Suppressor macrophage treated with lipopolysaccharide for 4 hours (primary cell): ENCODE measurements at regions not wholly inside any gene's neighbourhood (a gene's known extent, or its start where the extent isn't known, plus 50 kb on each side); places are given as distances from the start of the nearest gene placed in this dataset.
A peak's percentile ranks its signal among the peaks of the same experiment; 100 is the strongest.
"Not testable (repeated sequence)": the region's sequence is repeated elsewhere in the genome, so short reads cannot be mapped to it uniquely, and the experiment has no call there.

Source experiments
- DNase-seq: peaks from one replicate; pipeline ENCODE4 v3.0.0-alpha.2; 2020

DNA sequence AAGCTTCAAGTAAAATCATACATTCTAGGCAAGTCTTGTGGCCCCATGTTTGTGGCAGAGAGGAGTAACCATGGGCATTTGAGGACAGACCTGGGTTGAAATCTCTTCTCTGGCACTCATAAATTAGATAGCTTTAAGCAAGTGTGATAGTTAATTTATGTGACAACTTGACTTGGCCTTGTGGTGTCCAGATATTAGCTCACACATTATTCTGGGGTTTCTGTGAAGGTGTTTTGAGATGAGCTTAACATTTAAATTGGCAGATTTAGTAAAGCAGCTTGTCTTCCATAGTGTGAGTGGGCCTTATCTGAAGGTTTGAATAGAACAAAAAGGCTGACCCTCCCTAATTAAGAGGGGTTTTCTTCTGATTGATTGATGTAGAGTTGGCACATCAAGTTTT, 161.4 kb upstream of the SPRY2 start:
- no peak for DNase-seq

DNA sequence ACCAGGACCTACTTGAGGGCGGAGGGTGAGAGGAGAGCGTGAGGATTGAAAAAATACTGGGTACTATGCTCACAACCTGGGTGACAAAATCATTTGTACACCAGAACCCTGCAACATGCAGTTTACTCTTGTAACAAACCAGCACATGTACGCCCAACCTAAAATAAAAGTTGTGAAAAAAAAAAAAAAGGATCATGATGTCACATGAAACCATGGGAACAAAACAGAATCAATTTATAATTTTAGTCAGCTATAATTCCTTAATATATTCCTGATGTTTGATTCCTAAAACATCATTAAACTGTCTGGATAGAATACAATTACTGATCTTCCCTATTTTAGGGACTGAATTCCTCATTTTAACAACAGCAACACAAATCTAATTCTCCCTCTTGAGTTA, 160.6 kb upstream of the SPRY2 start:
- no peak for DNase-seq

DNA sequence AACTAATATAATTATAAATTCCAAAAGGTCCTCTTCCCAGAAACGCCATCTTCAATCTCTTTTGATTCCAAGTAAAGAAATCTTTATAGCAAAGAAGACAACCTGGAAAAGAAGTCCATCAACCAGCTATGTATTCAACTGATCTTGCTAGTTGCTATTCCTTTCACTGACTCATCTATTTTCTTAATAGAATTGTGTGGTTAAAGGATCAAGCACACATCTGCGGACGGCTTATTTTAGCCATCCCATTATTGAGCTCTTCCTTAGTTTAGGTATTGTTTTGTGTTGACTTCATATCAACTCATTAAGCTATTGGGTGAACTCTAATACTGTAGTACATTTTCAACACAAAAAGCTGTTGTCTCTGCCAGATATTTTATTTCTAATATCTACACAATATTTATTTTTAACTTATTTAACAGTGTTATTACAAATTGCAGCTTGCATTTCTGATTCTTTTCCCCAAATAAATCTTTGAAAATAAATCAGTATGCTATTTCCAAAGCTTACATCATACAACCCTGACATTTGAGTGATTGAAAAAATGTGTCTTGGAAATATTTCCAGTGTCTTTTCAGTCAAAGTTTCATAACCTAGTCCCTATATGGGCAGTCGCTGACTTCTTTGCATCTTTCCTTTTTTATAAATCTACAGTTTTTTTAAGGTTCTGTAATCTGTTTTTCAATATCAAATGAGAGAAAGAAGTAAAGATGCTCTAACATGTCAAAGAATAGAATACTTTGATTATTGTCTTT, 158.8 kb upstream of the SPRY2 start:
- no peak for DNase-seq

DNA sequence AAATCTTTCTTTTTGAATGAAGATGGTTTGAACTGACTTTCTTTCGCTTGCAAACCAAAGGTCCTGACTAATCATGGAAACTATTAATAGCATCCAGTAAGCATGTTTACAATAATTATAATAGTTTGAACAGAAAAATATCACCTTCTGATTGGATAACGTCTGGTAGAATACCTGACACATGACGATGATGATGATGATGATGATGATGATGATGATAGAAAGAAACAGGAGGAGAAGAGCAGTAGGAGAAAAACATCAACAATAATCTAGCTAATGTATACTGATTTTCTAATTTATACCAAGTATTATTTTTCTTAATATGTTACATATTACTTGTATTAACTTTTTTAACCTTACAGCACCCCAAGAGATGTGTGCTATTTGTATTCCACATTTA, 157.5 kb upstream of the SPRY2 start:
- DNase-seq = no peak

DNA sequence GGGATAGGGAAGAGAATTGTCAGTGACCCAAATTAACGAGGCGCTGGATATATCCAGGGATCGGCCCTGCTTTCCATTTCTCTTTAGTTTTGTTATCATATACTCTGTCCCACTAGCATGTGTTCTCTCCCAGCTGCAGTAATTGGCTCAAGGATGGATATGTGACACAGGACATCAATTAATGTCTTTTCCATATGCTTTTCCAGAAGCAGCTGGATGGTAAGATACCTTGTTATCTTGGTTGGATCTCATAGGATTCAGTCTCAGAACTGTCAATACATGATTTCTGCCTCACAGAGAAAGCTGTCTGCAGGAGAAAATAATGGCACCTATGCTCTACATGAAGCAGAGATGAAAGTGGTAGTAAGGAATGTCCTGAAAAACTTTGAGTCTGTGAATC, 157.1 kb upstream of the SPRY2 start:
- DNase-seq = no peak

DNA sequence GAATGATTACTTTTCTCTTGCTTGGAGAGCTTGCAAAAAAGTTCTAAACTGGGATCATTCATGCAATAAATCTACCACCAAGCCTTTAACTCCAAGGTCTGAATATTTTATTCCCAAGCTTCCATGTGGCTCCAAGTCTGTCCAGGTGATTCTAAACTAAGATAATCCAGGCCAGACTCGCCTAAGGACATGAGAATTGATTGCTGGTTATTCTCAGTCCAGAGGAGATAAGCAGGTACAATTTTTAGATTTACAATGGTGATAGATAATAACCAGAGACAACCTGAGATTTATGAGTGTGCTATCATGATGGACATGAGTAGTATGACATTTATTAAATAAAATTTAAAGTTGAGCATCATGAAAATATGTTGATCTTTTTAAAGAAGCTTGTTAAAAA, 156.5 kb upstream of the SPRY2 start:
- DNase-seq = no peak

DNA sequence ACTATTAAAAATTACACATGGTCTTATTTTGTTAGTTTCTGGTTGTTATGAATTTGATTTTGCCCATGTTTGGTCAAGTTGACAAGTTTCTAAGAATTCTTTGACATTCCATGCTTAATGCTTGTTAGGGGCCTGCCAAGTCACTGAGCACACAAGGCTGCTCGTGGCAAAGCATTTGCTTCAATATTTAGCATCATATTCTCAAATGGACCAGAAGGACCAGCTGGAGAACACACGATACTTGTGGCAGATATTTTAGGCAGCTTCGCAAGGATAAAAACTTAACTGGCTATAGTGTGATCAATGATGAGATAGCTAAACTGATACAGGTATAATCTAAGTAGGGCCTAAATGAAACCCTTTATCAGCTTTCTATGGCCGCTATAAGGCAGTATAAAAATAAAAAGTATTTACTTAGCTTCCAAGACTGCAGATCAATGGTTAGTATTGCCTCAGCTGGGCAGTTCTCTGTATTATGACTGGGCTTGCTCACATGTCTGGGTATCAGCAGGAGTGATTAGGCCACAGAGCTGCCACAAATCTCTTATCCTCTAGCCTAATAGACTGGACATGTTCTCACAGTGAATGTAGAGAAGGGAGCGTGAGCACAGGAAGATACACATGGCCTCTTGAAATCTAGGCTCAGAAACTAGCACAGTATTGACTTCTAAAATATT, 155.9 kb upstream of the SPRY2 start:
- no peak for DNase-seq

DNA sequence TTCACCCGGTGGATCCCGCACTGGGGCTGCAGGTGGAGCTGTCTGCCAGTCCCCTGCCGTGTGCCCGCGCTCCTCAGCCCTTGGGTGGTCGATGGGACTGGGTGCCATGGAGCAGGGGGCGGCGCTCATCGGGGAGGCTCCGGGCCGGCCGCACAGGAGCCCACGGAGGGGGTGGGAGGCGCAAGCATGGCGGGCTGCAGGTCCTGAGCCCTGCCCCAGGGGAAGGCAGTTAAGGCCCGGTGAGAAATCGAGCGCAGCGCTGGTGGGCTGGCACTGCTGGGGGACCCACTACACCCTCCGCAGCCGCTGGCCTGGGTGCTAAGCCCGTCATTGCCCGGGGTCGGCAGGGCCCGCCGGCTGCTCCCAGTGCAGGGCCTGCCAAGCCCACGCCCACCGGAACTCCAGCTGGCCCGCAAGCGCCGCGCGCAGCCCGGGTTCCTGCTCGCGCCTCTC, 149.6 kb upstream of the SPRY2 start:
- DNase-seq = not testable (repeated sequence)

DNA sequence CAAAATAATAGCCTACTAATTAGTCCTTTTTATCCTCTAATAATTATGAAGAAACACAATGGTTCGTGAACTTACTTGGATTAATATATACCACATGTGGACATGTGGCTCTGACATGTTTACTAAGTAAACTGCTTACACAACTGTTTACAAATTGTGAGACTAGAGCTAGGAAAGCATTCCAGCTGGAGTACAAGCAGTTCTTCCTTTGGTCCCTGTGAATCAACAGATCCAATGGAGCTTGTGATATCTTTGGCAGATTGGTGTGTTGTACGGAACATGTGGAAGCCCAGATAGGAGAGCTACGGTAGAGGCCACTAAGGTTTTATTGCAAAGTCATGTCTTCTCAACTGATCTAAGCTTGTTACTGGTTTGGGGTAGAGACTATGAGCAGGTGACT, 145.5 kb upstream of the SPRY2 start:
- DNase-seq = no peak

DNA sequence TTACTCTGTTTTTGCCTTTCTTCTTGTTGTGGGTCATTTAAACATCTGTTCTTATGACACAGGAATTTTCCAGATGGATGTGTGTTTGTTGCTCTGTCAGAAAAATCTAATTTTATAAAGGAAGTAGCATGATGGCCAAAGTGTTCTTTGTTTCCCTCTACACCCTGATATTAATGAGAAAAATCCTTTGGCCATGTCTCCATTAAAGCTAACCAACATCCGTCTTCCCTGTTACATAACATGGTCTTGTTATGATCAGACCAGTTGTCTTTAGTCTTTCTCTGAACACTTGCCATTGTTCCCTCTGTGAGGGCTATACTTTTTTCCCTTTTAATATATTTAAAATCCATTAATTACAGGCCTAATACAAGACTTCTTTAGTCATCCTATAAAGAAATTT, 142.2 kb upstream of the SPRY2 start:
- no peak for DNase-seq

DNA sequence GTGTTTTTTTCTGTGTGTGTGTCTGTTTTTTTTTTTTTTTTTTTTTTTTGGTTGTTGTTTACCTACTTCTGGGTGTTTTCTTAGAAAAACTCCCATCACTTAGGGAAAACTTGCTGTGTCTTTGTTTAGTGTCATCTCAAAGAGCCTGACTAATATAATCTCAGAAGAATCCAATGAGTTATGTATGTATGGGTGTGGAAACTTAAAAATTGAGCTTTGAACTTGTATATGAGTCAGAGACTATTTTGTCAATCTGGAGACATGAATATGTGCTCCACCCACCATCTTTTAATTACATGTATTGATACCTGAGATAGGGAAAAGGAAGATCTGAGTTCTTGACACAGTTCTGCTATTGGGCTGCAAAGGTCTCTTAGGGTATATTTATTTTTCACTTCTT, 140.7 kb upstream of the SPRY2 start:
- DNase-seq = no peak

DNA sequence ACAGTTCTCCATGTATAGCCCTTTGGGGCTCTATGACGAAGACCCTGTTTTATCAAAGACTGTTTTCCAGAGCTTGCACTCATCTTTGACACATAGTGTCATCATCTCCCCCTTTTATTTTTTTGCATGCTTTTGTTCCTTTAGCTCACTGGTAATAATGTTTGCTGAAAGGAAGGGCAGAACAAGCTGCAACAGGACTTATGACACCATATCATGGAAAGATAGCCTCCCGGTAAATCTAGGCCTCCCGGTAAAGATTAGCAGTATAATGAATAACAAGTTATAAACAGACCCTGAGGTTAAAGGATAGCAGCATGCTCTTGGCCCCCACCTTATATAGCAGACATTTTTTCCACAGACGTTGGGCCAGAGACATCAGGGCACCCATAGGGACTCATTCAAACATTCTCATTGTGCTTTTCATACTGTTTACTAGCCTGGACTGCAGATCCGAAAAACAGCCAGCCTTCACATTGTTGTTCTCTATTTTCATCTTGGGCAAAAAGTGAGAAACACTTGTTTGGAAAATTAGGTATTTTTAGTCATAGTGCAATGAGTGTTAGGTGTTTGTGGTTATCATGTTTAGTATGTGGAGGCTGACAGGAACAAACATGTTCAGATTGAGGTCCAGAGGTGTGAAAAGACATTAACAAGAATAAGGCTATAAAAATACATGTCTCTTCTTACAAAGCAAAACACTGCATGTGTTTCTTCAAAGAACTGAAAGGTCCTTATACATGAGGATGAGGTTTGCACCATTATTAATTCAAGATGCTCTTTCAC, 136.9 kb upstream of the SPRY2 start:
- no peak for DNase-seq

DNA sequence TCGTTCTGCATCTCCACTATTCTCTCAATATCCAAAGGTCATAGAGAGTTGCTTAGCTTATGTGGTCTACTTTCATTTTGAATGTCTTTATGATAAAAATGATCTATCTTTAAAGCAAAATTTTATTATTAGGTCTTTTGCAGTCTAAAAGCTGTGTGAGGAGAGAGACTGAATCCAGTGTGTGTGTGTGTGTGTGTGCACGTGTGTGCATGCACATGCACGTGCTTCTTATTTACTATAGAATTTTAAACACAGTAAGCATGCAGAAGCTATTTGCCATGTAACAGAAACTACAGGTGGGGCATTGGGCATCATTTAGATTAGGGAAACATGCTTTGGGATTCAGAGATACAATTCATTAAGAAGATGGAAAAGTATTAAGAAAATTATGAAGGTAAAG, 136.0 kb upstream of the SPRY2 start:
- no peak for DNase-seq

DNA sequence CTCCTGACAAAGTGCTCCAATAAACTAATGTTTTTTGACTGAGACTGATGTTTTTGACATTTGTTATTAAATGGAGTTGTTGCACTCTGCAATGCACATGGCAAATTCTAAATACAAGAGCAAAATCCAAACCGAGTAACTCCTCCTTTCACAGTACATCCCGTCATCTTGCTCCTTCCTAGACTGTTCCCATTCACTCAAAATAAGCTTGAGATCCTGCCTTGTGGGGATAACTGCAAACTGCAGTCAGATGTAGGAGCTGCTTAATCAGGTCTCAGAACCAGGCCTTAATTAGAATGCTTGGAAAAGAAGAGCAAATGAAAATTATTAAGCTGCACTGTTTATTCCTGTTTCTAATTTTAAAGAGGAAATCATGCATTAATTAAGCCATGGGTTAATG, 134.8 kb upstream of the SPRY2 start:
- no peak for DNase-seq

DNA sequence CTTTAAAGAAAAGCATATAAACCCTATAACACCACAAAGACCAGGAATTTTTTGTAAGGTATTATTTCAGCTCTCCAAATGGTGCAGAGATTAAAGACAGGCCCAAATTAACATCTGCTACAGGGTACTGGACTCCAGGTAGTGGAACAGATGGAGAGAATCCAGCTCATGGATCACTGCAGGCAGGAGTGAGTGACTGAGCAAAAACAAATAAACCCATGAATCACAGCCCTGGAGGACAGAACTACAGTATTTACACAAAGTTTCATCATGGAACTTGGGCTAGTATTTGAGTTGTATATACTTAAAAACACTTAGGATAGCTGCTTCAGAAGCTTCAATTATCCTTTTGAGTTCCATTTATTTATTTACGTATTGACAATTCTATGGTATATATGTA, 132.8 kb upstream of the SPRY2 start:
- DNase-seq = no peak

DNA sequence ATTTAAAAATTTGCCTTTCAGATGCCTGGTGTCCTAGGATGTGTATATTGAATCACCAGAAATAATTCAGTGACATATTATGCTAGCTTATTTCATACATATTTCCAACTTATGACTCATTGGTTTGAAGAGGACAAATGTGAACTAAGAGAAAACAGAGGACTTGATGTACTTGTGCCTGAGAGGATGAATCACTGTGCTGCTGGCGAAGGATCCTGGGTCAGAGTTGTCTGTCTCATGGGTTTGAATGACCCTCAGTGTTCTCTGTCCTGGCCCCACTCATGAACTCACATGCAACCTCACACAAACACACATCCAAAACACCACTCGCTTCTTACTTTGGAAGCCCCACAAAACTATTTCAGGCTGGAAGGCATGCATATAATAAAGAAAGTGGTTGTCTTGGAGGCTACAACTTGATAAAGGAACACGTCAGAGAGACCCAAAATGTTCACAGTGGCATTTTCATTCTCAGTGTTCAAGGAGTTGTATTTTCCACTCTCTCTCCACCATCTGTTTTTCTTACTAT, 129.0 kb upstream of the SPRY2 start:
- DNase-seq = peak; percentile 71

DNA sequence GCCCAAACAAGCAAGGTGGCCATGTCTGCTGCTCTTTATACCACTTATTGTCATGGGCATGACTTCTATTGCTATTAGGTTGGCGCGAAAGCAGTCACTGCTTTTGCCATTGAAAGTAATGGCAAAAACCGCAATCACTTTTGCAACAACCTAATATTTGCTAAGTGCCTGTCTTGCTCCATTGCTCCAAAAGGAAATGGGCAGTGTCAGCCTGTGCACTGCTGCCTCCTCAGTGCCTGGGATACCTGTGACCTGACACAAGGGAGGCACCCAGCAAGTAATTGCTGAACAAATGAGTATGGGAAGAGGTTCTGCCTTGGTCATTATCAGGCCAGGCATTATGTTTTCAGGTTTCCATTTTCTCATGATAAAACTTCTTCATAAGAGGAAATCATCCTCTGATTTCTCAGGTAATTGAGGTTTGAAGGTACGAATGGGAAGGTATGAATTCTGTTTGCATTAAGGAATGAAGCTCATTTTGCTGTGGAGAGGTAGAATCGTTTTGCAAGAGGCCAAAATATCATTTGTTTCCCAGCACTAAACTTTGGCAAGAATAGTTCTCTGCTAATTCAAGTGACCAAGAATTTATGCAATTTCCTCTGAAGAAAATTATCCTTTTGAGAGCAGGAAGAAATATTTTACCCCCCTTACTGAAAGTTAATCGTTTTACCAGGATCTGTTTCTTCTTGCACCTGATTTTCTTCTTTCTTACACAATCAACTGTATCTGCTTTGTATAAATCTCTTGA, 128.4 kb upstream of the SPRY2 start:
- DNase-seq = no peak

DNA sequence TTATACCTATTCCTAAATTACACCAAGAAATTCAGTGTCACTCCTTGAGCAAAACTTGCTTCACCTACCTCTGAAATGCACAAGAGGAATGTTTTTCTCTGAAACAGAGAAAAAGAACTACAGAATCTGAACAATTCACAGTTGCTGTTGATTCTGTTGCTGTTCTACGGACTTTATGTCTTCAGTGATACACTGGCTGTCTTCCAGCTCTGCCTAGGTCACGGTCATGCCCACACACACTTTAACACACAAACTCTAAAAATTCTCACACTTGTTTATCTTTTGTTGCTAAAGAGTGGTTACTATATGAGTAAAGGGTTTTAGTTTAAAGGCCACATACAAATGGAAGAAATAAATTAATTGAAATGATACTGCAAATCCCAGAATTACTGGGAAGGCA, 124.4 kb upstream of the SPRY2 start:
- no peak for DNase-seq

DNA sequence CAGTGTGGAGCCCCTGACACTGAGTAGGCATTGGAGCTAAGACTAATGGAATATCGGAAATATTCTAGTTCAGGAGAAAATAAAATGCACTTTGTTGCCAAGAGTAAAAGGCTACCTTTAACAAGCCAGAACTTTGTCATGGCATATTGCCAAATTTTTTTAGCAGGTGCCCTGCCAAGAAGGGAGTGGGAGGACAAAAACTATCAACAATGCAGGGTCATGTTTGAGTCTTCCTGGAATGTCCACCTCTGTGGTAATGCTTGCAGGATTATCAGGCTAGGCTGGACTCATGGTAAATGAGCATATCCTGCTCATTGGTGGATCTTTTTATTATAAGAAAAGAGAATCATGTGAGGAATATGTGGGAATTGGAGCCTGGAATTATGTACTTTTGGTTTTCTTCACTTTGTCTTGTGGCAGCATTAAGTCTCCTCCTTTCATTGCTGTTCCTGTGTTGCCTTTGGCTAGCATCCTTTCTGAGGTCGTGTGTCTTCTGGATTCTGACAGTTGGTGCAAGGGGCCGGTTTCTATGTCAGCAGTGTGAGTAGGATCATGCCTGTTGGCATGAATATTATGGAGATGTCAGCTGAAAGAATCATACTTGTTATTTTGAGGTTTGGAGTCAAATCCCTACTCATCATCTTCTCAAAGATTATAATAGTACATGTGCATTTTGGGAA, 122.9 kb upstream of the SPRY2 start:
- no peak for DNase-seq

DNA sequence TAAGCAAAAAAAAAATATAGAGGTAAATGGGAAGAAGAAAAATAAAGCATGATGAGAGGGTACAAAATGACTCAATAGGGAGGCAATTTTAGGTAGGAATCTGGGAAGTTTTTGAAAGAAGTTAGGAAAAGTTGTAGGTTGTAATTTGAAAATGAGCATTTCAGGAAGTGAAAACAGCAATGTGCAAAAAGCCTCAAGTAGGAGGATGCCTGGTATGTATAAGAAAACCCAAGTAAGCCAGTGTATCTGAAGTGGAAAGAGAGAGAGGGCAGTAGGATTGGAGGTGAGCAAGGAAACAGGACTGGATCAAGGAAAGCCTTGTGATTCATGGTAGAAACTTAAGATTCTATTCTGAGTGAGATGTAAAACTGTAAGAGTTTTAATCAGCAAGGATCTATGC, 121.6 kb upstream of the SPRY2 start:
- DNase-seq = peak; percentile 29

DNA sequence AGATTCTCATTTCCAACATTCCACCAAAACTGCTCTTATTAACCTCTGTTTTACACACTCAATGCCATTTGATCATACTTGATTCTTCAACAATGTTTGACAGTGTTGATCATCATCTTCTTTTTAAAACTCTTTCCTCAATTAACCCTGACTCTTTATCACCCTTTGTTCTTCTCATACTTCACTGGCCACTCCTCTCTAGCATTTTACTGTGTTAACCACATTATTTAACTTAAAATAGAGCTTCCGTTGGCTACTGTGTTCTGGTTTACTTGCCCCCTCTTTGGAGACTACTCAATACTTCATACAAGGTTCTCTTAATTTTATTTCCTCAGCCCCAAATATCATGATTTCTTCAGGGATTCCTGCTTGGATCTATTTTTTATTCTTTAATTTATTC, 121.1 kb upstream of the SPRY2 start:
- DNase-seq = no peak

DNA sequence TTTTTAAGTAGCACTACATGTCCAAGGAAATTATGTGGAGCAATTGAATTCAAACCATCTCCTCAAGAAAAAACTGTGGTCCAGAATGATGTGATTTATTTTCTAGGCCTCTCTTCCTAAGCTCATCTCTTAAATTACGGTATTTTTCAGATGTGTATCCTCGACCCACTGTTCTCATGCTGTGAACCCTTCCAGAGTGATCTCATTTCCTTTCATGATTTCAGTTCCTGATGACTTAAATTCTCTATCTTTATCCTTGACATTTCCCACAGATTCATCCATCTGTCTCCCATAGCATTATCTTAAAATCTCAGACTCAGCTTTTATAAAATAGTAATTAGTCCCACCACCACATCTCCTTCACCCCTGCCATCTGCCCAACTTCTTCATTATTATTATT, 117.6 kb upstream of the SPRY2 start:
- peak; percentile 49 for DNase-seq
